HG02973 (cell line): ENCODE measurements at regions not wholly inside any gene's neighbourhood (a gene's known extent, or its start where the extent isn't known, plus 50 kb on each side); places are given as distances from the start of the nearest gene placed in this dataset.

ENCODE experiments used
- ATAC-seq: cut with Tn5 transposase; IDR thresholded peaks from one replicate; pipeline ENCODE4 v1.9.1; 2021; ENCODE audit warnings: moderate library complexity; ENCODE audit not compliant: unreplicated experiment

- no peak for ATAC-seq
Measured at GRCh38 chr6:93972791-93973190, 553.4 kb upstream of the EPHA7 start.

- ATAC-seq: no peak
Measured at GRCh38 chr6:93970684-93971083, 551.3 kb upstream of the EPHA7 start.

GRCh38 chr6:93968126-93968525 lies 548.8 kb upstream of the EPHA7 start:
- no peak for ATAC-seq

GRCh38 chr6:93964926-93965325 lies 545.6 kb upstream of the EPHA7 start:
- ATAC-seq: no peak

GRCh38 chr6:93964321-93964720 lies 545.0 kb upstream of the EPHA7 start:
- ATAC-seq: no peak

- ATAC-seq: no peak
Measured at GRCh38 chr6:93962566-93962965, 543.2 kb upstream of the EPHA7 start.

GRCh38 chr6:93954584-93954983 lies 535.2 kb upstream of the EPHA7 start:
- ATAC-seq: no peak

- ATAC-seq: no peak
Measured at GRCh38 chr6:93943661-93944060, 524.3 kb upstream of the EPHA7 start.

GRCh38 chr6:93940381-93940780 lies 521.0 kb upstream of the EPHA7 start:
- no peak for ATAC-seq

GRCh38 chr6:93932175-93932574 lies 512.8 kb upstream of the EPHA7 start:
- no peak for ATAC-seq

GRCh38 chr6:93927731-93928130 lies 508.4 kb upstream of the EPHA7 start:
- no peak for ATAC-seq

GRCh38 chr6:93919365-93919764 lies 500.0 kb upstream of the EPHA7 start:
- ATAC-seq: no peak

GRCh38 chr6:93918258-93918657 lies 498.9 kb upstream of the EPHA7 start:
- ATAC-seq: no peak

GRCh38 chr6:93917216-93917615 lies 497.9 kb upstream of the EPHA7 start:
- no peak for ATAC-seq

GRCh38 chr6:93916716-93917115 lies 497.4 kb upstream of the EPHA7 start:
- ATAC-seq: no peak

- no peak for ATAC-seq
Measured at GRCh38 chr6:93915961-93916360, 496.6 kb upstream of the EPHA7 start.

GRCh38 chr6:93902517-93902916 lies 483.2 kb upstream of the EPHA7 start:
- ATAC-seq: no peak

GRCh38 chr6:93900142-93900541 lies 480.8 kb upstream of the EPHA7 start:
- no peak for ATAC-seq

- ATAC-seq: no peak
Measured at GRCh38 chr6:93896081-93896480, 476.7 kb upstream of the EPHA7 start.

GRCh38 chr6:93894521-93894920 lies 475.2 kb upstream of the EPHA7 start:
- no peak for ATAC-seq

GRCh38 chr6:93889713-93890112 lies 470.4 kb upstream of the EPHA7 start:
- ATAC-seq: no peak

GRCh38 chr6:93886416-93886815 lies 467.1 kb upstream of the EPHA7 start:
- ATAC-seq: no peak

- no peak for ATAC-seq
Measured at GRCh38 chr6:93859971-93860370, 440.6 kb upstream of the EPHA7 start.

- ATAC-seq: no peak
Measured at GRCh38 chr6:93858213-93858612, 438.9 kb upstream of the EPHA7 start.
